ENCODE measurements at regions not wholly inside any gene's neighbourhood (a gene's known extent, or its start where the extent isn't known, plus 50 kb on each side); places are given as distances from the start of the nearest gene placed in this dataset.

DNA sequence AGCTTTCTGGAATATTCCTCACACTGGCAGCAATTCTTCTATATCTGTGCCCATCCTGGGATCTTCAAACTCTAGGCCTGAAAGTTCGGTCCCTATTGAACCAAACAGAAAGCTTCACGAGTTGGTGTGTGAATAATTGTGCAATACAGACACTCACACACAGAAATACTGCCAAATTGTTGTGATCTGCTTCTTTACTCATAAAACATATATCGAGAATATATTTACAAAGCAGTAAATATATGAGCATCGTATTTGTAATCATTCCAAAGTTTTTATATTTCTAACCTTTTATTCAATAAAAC is 56.6 kb upstream of the BEX4 start (continued):
- no peak for TF ChIP-seq GABPB1 (CRISPR knock-in tag; IDR thresholded peaks at IDR 0.05)
- TF ChIP-seq AR (CRISPR knock-in tag; IDR thresholded peaks at IDR 0.05) = no peak
- TF ChIP-seq, protein P1, sequence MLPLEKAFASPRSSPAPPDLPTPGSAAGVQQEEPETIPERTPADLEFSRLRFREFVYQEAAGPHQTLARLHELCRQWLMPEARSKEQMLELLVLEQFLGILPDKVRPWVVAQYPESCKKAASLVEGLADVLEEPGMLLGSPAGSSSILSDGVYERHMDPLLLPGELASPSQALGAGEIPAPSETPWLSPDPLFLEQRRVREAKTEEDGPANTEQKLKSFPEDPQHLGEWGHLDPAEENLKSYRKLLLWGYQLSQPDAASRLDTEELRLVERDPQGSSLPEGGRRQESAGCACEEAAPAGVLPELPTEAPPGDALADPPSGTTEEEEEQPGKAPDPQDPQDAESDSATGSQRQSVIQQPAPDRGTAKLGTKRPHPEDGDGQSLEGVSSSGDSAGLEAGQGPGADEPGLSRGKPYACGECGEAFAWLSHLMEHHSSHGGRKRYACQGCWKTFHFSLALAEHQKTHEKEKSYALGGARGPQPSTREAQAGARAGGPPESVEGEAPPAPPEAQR (CRISPR knock-in tag; IDR thresholded peaks at IDR 0.05) = no peak

GRCh38 chrX:103157496-103158316 is 57.2 kb upstream of the BEX4 start:
- Mint-ChIP-seq H3K27ac (no peak overlapping the region), H3K36me3 (no peaks in the 10 kb centered on the region), H3K4me1 (peaks cover 13% of the 10 kb centered on the region), H3K4me3 (no peak overlapping the region), H3K9me3 (no peaks in the 10 kb centered on the region), H3K27me3 (ENCODE audit: low read depth) (no peaks in the 10 kb centered on the region; the same call in 1 of the 2 replicates)
- DNase-seq (ENCODE audit: low spot score) (no peak), ATAC-seq (0 out of 2 replicates have a peak, but pooled peaks have one; percentile 26)
- ChIA-PET POLR2A (no interaction called here), CTCF (interaction anchor here (0.9 to 1.2 kb wide), 2 partner anchors 151 to 207 kb away, joined by 3 to 4 read pairs; no protein-coding TSS in a partner anchor)
- no peak for TF ChIP-seq GABPB1 (CRISPR knock-in tag; IDR thresholded peaks at IDR 0.05)
- no peak for TF ChIP-seq MYBL2 (CRISPR knock-in tag; IDR thresholded peaks at IDR 0.05)
- no peak for TF ChIP-seq ETV6 (CRISPR knock-in tag; IDR thresholded peaks at IDR 0.05)
- TF ChIP-seq, protein P2, sequence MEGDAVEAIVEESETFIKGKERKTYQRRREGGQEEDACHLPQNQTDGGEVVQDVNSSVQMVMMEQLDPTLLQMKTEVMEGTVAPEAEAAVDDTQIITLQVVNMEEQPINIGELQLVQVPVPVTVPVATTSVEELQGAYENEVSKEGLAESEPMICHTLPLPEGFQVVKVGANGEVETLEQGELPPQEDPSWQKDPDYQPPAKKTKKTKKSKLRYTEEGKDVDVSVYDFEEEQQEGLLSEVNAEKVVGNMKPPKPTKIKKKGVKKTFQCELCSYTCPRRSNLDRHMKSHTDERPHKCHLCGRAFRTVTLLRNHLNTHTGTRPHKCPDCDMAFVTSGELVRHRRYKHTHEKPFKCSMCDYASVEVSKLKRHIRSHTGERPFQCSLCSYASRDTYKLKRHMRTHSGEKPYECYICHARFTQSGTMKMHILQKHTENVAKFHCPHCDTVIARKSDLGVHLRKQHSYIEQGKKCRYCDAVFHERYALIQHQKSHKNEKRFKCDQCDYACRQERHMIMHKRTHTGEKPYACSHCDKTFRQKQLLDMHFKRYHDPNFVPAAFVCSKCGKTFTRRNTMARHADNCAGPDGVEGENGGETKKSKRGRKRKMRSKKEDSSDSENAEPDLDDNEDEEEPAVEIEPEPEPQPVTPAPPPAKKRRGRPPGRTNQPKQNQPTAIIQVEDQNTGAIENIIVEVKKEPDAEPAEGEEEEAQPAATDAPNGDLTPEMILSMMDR (IDR thresholded peaks at IDR 0.05) = peak; percentile 41; the same call in 1 of the 2 replicates
- TF ChIP-seq ZNF425 (CRISPR knock-in tag; conservative IDR thresholded peaks at IDR 0.05) = no peak
- no peak for TF ChIP-seq CREB1 (CRISPR knock-in tag; IDR thresholded peaks at IDR 0.05)

GRCh38 chrX:103155201-103155600 is 59.7 kb upstream of the BEX4 start:
- H3K4me1 Mint-ChIP-seq = peaks cover 18% of the 10 kb centered on the region
- POLR2A ChIA-PET = no interaction called here
- no peak for ATAC-seq
- TF ChIP-seq CREB1 (CRISPR knock-in tag; IDR thresholded peaks at IDR 0.05) (no peak), HMGA2 (CRISPR knock-in tag; IDR thresholded peaks at IDR 0.05) (no peak), ATF6 (CRISPR knock-in tag; IDR thresholded peaks at IDR 0.05) (no peak), RORB (CRISPR knock-in tag; IDR thresholded peaks at IDR 0.05) (no peak), FOXP4 (CRISPR knock-in tag; IDR thresholded peaks at IDR 0.05) (no peak), SMAD4 (CRISPR knock-in tag; IDR thresholded peaks at IDR 0.05) (no peak), ZNF219 (CRISPR knock-in tag; IDR thresholded peaks at IDR 0.05; ENCODE audit: borderline replicate concordance) (no peak), ZNF138 (CRISPR knock-in tag; conservative IDR thresholded peaks at IDR 0.05) (no peak), E2F5 (CRISPR knock-in tag; IDR thresholded peaks at IDR 0.05) (no peak), JUN (CRISPR knock-in tag; IDR thresholded peaks at IDR 0.05) (no peak), TEAD4 (CRISPR knock-in tag; IDR thresholded peaks at IDR 0.05) (no peak), PRRX2 (CRISPR knock-in tag; IDR thresholded peaks at IDR 0.05) (no peak), ELF4 (CRISPR knock-in tag; IDR thresholded peaks at IDR 0.05; ENCODE audit: low read depth) (no peak)
- no peaks in the 10 kb centered on the region for H3K36me3 Mint-ChIP-seq
- DNase-seq (ENCODE audit: low spot score) = no peak
- no peak overlapping the region for H3K27ac Mint-ChIP-seq
- no peaks in the 10 kb centered on the region for H3K9me3 Mint-ChIP-seq
- H3K4me3 Mint-ChIP-seq = no peak overlapping the region
- CTCF ChIA-PET = no interaction called here
- no peaks in the 10 kb centered on the region; the same call in 1 of the 2 replicates for H3K27me3 Mint-ChIP-seq (ENCODE audit: low read depth)
